CD4-positive, alpha-beta T cell treated with Interleukin-15 for 4 hours (primary cell): ENCODE measurements at regions not wholly inside any gene's neighbourhood (a gene's known extent, or its start where the extent isn't known, plus 50 kb on each side); places are given as distances from the start of the nearest gene placed in this dataset.

Experiments
- DNase-seq: peaks from one replicate; pipeline ENCODE4 v3.0.0-alpha.2; 2020; ENCODE audit warnings: low spot score

DNA sequence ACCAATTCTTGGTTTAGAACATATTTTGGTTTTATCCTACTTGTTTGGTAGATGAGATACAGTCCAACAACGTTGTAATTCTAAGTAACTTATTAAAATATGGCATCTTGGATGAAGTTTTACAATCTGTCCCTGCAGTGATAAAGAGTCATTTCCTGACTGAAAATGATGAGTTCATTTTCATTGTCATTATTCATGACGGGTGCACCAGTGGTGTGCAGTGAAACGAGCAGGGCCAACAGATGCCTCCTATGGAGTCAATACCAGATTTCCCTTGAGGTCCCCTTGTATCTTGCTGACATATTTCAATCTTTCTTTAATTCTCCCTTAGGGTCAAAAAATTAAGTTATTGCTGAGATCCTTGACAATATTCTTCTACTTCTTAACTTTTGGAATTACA lies 438.5 kb downstream of the LRIG3 start:
- DNase-seq, result no peak

DNA sequence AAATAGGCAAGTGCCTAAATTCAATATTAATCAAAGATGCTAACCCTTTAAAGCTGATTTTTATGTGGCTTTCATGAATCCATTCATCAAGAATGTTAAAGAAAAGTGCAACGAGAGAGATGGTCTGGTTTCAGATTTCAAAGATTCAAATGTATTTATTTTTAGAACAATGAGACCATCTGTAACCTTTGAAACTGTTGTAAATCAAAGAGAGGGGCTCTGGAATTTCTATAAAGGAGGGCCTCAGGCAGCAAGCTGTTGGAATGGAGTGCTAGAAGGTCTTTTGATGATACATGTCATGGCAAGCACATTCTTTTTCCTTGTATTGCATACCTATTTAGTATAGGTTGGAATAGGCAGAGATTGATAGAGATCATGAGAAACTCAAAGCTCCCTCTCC lies 433.0 kb downstream of the LRIG3 start:
- DNase-seq, result no peak

DNA sequence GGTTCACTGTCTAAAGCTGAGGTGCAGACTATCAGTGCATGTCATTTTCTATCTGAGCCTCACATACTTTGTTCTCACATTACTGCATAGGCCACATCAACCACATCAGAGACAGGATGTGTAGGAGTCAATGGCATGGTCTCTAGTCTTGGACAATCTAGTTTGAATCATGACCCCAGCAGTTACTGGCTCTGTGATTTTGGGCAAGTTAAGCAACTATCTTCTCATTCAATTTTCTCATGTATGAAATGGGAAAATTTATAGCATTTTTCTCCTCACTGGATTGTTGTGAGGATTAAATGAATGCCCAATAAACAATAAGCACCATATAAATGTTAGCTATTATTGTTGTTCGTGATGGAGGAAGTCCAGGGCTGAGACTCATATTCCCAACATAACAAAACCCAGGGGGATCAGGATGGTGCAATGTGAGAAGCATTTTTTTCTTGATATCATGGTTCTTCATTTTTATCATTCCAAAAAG lies 432.6 kb downstream of the LRIG3 start:
- no peak for DNase-seq

DNA sequence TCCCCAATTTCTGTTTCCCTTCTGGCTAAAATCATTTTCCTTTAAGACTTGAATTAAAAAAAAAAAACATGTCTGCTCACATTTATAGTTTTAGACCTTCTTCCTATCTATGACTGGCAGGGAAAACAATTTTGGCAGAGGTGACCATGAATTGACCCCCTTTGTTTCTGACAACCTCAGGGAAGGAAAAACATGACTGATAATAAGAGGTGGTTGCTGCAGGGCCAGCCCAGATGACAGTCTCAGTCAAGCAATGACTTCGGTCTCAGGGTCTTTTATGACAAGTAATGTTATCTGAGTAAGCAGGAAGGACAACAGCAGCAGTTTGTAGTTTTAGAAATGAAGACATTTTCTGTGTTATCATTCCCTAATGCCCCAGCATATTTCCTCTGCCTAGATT lies 430.9 kb downstream of the LRIG3 start:
- no peak for DNase-seq

DNA sequence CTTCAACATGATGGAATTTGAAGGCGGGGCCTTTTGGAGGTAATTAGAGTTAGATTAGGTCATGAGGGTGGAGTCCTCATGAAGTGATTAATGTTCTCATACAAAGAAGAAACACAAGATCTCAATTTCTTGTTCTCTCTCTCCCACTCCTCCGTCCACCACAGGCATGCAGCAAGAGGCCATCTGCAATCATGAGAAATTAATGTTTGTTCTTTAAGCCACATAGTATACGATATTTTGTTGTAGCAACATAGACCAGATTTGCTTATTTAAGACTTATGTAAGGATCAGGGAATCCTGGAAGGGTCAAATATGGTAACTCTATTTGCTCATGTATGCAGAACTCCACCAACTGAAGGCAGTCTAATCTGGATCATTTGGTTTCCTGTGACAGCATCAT lies 429.0 kb downstream of the LRIG3 start:
- no peak for DNase-seq

DNA sequence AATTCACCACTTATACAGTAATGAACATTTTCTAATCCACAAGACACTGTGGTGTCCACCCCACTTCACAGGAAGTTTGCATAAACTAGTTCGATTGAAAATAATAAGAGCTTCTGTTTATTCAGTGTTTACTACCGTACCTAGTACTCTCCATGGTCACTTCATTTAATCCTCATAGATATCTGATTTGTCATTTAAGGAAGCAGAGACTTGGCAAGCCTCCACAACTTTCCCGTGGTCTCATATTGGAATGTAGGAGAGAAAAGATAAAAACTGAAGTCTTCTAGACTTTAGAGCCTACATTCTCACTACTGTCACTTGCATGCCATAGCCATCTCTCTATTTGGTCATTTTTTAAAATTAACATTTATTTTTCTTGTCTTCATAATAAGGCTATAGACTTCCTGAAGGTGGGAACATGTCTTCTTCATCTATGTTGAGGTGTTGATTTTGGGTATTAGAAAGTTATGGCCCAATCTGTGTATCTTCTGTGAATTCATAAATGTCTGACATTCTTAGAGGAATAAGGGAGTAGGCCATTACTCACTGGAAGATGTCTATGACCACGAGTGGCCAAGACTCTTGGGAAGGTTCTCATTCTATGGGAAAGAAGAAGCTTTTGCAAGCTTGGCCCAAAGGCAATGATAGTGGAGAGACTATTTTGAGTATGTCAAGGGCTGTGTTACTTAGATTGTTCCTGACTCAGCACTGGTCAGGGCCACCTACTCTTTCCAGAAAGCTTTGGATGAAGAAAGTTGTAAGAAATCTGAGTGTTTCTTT lies 423.7 kb downstream of the LRIG3 start:
- no peak for DNase-seq

DNA sequence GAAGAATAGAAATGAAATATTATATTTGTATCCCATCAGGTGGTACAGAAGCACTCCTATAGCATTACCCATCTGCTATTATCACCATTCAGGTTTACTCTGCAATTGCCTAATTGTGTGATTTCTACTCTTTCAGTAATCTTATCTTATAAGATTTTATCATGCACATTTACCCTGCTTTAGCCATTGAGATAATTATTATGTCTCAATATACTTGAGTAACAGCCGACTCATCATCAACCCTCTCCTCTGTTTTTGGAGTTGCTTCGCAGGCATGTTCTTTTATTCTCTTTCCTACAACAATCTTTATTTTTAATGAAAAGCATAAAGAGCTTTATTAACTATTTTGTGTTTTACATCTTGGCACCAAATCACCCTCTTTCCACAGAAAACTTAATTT lies 419.9 kb downstream of the LRIG3 start:
- no peak for DNase-seq

DNA sequence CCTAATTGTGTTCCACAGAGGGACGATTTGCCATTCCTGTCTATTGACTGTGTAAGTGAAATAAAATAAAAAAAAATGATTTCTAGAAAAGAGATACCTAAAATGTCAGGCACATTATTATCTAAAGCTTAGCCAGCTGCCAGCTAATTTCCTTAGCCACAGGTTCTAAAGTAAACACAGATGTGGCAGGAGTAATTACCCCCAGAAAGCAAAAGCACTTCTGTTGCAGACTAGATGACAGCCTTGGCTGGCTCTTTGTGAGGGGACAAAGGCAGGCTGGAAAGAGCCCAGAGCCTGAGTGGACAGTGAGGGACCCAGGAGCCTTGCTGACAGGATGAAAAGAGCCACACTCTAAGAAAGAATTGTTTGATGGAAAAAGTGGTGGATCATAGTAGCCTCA lies 418.1 kb downstream of the LRIG3 start:
- no peak for DNase-seq

DNA sequence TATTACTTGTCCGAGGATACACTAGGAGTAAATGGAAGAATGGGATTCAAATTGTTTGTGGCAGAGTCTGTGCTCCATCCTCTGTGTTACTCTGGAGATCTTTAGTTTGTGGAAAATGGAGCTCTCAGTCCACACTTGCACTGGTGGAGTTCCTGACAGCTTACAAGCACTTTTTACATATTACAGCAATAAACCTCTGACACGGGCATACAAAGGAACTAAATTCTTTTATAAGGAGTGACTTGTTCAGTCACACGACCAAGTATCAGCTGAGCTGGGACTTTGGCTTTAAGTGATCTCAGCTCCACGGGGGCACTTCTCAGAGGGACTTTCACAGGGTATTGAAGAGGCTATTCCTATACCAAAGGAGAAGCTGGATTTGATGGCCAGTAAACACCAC lies 417.5 kb downstream of the LRIG3 start:
- DNase-seq, result no peak

DNA sequence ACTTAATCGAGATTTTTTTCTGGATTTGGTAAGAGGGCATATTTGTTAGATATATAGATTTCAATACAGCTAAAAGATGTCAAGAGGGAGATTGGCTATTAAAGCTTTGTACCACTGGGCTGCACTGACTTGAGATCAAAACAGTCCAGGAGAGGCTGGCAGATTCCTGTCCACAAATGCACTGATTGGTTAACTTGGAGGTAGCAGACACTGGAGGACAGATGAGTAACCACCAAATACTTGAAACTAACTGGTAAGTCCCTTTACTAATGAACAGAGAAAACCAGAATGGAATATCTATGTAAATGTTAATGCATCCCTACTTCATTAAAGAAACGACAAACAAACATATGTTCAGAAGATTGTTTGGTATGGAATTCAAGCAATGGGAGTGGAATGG lies 416.6 kb downstream of the LRIG3 start:
- no peak for DNase-seq

DNA sequence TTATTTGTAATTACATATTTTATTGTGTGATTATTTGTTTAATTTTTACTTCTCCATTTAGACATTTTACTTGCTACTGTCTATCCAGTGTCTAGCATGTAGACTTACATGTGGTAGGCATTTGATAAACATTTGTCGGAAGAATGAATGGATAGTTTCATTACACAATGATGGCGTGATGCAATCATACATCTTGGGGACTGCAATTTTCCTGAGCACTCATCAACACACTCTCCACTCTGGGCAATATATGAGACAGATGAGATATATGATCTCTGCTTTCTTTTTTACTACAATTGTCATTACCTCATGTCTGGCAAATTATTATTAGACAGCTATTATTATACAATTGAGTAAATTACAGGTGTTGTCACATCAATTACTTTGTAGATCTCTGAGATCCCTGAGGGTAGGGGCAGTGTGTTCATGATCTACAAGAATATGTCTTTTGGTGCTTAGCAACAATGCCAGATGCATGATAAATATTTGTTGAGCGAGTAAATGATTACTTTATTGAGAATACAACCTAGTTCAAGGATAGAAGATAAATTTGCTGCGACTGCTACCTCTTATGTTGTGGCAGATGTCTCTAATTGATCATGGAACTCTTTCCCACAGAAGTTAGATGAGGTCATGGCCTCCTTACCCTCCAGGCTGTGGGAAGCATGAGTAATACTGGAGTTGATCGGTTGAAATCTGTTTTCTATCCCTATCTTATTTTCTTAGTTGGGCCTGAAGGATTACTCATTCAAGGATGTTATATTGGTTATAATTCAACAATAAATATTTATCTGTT lies 416.0 kb downstream of the LRIG3 start:
- no peak for DNase-seq

DNA sequence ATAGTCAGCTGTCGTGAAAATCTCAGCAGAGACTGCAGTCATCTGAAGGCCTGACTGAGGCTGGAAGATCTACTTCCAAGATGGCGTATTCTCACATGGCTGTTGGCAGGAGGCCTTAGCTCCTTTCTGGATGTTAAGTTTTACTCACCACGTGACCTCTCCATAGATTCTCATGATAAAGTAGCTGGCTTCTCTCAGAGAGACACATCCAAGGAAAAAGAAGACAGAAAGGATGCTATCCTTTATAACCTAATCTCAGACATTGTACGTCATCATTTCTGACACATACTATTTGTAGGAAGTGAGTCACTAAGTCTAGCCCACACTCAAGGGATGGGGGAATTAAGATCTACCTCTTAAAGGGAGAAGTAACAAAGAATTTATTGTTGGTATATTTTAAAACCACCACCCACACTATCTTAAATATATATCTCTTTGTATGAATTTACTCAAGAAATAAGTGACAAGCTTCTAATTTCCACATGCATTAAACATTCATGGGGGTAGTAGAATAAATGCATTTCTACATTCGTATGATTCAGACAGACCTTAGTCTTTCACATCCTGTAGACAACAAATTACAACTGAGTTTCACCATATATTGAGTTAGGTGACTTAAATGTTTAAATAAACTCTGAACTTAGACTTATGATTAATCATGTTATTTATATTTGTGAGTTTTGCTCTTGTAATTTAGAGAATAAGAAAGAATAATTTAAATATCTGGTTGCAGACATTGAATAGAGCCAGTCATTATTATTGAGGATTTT lies 411.0 kb downstream of the LRIG3 start:
- no peak for DNase-seq

DNA sequence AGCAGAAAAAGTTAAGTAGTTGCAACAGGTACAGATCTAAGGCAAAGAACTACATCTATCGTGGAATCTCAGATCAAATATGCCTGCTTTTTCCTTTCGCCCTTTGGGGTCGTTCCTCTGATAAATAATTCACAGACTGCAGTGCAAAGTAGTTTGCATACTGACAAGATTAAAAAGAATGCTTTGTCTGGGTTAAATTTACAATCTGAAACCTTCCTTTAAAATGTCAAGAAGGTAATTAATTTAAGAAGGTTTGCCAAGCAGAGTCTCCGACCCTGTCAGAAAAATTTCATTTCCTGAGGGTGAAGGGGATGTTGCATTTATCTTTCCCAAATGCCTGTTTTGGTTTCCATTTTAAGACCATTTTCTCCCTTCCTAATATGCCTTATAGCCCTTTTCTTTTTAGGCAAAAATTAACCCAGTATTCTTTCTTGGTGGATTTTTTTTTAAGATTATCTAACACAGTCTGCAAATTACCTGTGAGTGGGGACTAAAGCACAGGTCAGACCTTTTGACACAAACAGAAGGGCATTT lies 406.9 kb downstream of the LRIG3 start:
- no peak for DNase-seq

DNA sequence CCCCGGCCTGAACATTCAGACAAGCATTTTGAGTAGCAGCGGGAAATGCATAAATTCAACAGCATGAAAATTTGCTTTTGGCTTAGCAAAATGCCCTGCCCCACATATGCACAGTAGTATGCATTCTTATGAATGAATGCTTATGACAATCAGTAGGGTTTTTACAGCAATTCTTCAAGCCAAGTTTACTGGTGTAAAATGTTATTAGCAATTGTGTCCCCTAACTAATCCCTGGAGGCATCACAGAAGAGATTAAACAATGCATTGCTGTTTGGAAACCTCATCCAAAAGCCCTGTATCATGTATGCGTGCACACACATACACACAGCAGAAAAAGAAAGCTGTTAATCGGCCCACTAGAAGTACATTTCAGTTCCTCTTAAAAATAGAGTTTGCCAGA lies 406.5 kb downstream of the LRIG3 start:
- no peak for DNase-seq

DNA sequence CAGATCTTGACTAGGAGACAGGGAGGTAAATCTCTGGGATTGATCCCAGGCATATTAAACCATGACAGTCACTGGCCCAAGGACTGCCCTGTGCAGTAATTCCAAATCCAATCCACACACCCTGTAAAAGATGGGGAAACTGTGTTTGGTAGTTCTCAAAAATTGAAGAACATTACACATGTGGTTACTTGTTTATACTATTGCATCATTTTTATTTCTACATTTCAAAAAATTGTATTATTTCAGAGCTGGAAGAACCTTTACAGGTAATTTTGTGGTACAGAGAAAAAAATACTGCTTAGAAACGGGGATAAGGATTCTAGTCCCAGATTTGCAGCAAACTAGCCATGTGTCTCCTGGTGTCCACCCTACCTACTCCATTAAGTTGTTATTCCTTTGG lies 400.5 kb downstream of the LRIG3 start:
- DNase-seq, result no peak

DNA sequence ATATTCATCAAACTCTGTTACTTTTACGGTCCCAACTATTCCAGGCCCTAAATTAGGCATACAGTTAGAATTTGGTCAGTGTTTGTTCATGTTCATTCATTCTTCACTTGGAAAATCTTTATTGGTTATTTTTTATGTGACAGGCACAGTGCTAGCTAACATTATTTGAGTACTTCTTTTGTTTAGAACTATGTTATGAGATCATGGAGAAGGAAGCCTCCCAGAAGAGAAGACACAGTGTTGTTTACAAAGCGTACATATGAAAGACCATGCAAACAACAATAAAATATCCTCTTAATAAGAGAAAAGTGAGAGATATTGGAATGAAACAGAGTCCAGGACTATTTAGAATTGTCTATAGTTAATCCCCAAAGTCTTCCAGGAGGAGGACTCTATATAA lies 399.2 kb downstream of the LRIG3 start:
- DNase-seq, result no peak

DNA sequence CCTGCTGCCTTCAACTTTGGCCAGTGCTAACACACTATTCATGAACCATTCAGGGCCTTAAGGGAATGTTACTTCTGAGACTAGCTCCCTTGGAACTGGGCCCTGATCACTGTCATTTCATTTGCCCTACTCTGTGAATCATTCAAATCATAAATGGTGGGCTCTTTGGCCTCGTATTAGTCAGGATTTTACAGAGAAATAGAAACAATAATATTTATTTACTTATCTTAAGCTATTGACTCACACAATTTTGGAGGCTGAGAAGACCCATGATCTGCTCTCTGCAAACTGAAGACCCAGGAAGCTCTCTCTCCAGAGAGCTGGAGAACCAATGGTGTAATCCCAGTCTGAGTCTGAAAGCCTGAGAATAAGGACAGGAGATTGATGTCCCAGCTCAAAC lies 398.5 kb downstream of the LRIG3 start:
- DNase-seq, result no peak

DNA sequence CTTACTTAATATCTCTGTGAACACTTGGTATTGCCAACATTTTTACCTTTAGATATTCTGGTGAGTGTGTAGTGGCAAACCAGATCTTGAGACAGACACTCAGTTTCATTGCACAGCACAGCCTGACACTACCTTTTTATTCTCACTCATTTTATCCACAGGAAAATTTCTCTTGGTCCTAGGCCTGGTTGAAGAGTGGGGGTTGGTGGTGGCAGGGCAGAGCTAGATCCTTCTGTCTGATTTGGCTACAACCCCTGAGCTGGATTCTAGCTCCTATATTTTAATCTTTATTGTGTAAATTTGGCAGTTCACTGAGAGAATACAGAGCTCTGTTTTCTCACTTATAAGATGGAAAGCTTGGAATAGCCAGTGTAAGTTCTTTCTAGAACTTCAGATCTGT lies 396.9 kb downstream of the LRIG3 start:
- DNase-seq, result no peak

DNA sequence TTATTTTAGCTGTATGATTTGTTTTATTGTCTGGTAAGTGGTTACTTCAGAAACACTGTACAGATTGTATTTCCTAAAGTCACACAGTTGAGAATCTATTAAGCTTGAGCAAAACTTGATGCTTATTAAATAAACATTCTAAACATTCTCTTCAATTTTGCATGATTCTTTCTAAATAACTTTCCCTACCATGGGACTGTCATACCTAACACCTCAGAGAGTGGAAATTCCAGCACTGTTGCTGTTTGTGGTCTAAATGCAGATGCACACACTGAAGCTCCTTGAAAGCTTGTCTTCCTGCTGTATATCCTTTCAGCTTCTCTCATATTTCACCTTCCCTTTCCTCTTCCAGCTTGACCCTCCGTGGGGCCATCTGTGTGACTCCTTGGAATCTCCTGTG lies 392.0 kb downstream of the LRIG3 start:
- DNase-seq, result no peak

DNA sequence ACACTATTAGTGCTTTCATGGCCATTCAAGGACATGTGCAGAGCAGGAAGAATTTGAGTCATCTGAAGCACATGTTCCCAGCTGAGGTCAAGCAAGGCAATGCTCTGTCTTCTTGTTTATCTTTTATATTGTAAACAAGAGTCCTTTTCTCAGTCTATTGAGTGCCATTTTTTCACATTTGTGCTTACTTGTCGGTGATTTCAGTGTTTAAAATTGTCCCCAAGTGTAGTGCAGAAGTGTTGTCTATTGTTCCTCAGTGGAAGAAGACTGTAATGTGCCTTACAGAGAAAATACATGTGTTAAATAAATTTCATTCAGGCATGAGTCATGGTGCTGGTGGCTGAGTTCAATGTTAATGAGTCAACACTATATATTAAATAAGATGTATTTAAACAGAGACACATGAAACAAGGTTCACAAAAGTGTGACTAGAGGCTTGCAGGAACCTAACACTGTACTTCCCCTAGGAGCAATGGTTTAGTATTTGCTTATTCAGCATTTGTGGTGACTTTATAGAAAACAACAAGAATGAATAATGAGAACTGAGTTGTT lies 391.1 kb downstream of the LRIG3 start:
- DNase-seq, result no peak

DNA sequence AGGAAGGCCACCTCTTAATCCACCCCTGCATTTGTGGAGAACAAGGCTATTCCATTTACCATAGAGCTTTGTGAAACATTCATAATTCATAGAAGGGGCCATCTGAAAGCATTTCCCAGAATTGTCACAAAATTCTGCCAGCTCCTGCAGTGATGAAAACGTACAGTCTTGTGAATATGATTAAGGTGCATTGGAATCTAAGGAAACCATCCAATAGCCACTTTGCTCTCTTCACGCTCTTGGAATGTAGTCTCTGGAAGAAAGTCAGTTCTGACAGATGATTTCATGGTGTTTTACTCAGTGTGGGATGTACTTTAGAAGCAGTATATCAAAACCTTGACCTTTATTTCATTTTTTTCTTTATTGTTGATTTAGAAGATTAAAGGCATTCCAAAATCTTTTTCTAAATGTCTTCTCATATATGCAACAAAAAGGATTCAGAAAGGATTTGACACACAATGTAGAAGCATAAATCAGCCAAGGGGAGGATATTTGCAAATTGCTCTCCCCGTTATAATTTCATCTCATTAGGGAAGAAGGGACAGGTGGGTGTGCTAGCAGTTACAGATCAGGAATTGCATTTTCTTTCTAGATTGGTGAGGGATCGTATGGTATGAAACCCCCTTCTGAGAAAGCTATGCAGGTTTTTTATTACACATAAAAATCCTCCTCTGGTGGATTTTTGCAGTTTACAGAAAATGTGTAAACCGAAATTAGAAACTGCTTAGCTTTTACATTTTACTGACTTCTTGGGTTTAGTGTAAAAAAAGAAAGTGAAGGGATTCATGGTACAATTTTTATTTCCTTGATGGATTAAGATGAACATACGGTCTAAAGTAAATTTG lies 390.2 kb downstream of the LRIG3 start:
- DNase-seq, result no peak
